Natural killer cell (primary cell): ENCODE measurements at regions not wholly inside any gene's neighbourhood (a gene's known extent, or its start where the extent isn't known, plus 50 kb on each side); places are given as distances from the start of the nearest gene placed in this dataset.

Source experiments
- ATAC-seq, 3 donors: fragments of 150-1000 bp in 2 of 3; fragments of 200-7000 bp in 1 of 3; cut with Tn5 transposase; 1 replicate in 1 of 3; 2 replicates in 2 of 3; pipeline ENCODE4 v1.10.0; 2021; ENCODE audit warnings: mild to moderate bottlenecking in 2 of 3, moderate library complexity in 2 of 3
- DNase-seq, 2 donors: peaks; one replicate each; pipeline versions ENCODE4 v3.0.0 to v3.0.0-alpha.2; 2013 to 2021; ENCODE audit warnings: mixed read lengths in 1 of 2
- H3K27ac ChIP-seq: one replicate; pipeline ENCODE4 v1.5.1; 2013; ENCODE audit warnings: mild to moderate bottlenecking, low read length
- H3K27me3 ChIP-seq: one replicate; pipeline ENCODE4 v1.6.1; 2013; ENCODE audit warnings: low read length; ENCODE audit not compliant: control insufficient read depth, insufficient read depth
- H3K36me3 ChIP-seq: one replicate; pipeline ENCODE4 v1.6.1; 2013; ENCODE audit warnings: low read length; ENCODE audit not compliant: control insufficient read depth, insufficient read depth
- H3K4me1 ChIP-seq: one replicate; pipeline ENCODE4 v1.6.1; 2013; ENCODE audit warnings: low read length; ENCODE audit not compliant: control insufficient read depth, insufficient read depth
- H3K4me3 ChIP-seq: one replicate; pipeline ENCODE4 v1.5.1; 2013; ENCODE audit warnings: low read length
- H3K9me3 ChIP-seq: one replicate; pipeline ENCODE4 v1.6.1; 2013; ENCODE audit warnings: low read length; ENCODE audit not compliant: control insufficient read depth, insufficient read depth
- H3K27ac Mint-ChIP-seq, 2 donors: one replicate each; pipeline ENCODE4 v1.8.0; 2022; ENCODE audit warnings: mild to moderate bottlenecking in 2 of 2, mixed read lengths in 2 of 2, moderate library complexity in 1 of 2
- H3K27me3 Mint-ChIP-seq, 2 donors: one replicate each; pipeline ENCODE4 v1.8.0; 2022; ENCODE audit warnings: low read depth in 2 of 2, mixed read lengths in 2 of 2
- H3K36me3 Mint-ChIP-seq: one replicate; pipeline ENCODE4 v1.8.0; 2022; ENCODE audit warnings: mixed read lengths
- H3K4me1 Mint-ChIP-seq, 2 donors: one replicate each; pipeline ENCODE4 v1.8.0; 2022; ENCODE audit warnings: mixed read lengths in 2 of 2
- H3K4me3 Mint-ChIP-seq: one replicate; pipeline ENCODE4 v1.8.0; 2022; ENCODE audit warnings: mild to moderate bottlenecking, moderate library complexity, mixed read lengths
- H3K9me3 Mint-ChIP-seq, 2 donors: one replicate each; pipeline ENCODE4 v1.8.0; 2022; ENCODE audit warnings: mixed read lengths in 2 of 2
- WGBS: methylation state at CpG from one replicate; pipeline ENCODE4 v1.1.7; 2013; ENCODE audit warnings: missing lambda C conversion rate; ENCODE audit not compliant: insufficient coverage; 5-methylcytosine and 5-hydroxymethylcytosine counted together
- intact Hi-C: fragments of 100-400 bp; cut with micrococcal nuclease; formaldehyde crosslinking; loops from one replicate; pipeline ENCODE4 v1.14.2; 2022
- TF ChIP-seq, protein P1 (sequence below): fragments of 200-600 bp; IDR thresholded peaks from one replicate; pipeline ENCODE4 v1.8.0; 2022; ENCODE audit warnings: antibody characterized with exemption

DNA sequence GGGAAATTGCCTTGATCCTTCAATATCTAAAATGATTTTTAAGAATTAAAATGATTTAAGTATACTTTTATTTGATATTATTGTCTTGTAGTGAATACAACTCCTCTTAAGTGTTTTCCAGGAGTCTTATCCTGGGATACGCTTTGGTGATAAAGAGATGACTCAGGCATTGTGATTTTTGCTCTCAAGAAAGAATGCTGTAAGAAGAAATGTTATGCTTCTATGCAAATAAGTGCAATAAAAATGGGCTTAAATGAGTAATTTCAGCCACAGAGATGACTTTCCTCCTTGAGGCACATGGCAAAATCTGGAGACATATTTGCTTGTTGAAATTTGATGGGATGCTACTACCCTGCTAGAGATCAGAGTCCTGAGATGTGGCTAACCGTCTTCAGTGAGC is 358.6 kb upstream of the BCHE start:
- H3K9me3 ChIP-seq = no peaks in the 10 kb centered on the region
- no peak overlapping the region for H3K27ac Mint-ChIP-seq
- no peaks in the 10 kb centered on the region for H3K4me1 Mint-ChIP-seq
- WGBS = 84% methylated on average over 2 of the region's 2 CpGs
- no peak overlapping the region for H3K4me3 Mint-ChIP-seq
- intact Hi-C loops = no loop called here
- H3K36me3 ChIP-seq = no peaks in the 10 kb centered on the region
- ATAC-seq (no peak), DNase-seq (no peak)
- H3K27ac ChIP-seq = no peak overlapping the region
- no peak overlapping the region for H3K4me3 ChIP-seq
- no peaks in the 10 kb centered on the region for H3K27me3 Mint-ChIP-seq
- no peaks in the 10 kb centered on the region for H3K36me3 Mint-ChIP-seq
- H3K9me3 Mint-ChIP-seq = peaks cover 8 to 12% of the 10 kb centered on the region in 2 donors
- H3K4me1 ChIP-seq = no peaks in the 10 kb centered on the region
- H3K27me3 ChIP-seq = no peaks in the 10 kb centered on the region
- TF ChIP-seq, protein P1, sequence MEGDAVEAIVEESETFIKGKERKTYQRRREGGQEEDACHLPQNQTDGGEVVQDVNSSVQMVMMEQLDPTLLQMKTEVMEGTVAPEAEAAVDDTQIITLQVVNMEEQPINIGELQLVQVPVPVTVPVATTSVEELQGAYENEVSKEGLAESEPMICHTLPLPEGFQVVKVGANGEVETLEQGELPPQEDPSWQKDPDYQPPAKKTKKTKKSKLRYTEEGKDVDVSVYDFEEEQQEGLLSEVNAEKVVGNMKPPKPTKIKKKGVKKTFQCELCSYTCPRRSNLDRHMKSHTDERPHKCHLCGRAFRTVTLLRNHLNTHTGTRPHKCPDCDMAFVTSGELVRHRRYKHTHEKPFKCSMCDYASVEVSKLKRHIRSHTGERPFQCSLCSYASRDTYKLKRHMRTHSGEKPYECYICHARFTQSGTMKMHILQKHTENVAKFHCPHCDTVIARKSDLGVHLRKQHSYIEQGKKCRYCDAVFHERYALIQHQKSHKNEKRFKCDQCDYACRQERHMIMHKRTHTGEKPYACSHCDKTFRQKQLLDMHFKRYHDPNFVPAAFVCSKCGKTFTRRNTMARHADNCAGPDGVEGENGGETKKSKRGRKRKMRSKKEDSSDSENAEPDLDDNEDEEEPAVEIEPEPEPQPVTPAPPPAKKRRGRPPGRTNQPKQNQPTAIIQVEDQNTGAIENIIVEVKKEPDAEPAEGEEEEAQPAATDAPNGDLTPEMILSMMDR = no peak

DNA sequence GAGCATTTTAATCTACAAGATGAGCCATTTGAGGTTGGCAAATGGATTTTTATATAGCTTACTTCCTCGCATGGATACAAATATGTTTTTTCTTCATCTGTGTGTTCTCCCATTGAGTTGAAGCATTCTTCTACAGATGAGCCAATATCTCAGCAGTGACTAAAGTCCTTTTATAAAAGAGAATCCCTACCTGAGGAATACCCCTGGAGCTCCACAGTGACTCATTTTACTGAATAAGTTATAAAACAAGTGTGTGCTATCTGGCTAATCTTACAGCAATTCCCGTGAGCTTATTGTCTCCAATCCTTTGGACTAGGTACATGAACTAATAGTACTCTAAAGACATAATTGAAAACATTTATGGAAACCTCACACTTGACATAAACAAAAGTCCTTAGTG is 354.2 kb upstream of the BCHE start:
- no peaks in the 10 kb centered on the region for H3K4me1 ChIP-seq
- DNase-seq = no peak
- no peak overlapping the region for H3K27ac ChIP-seq
- Mint-ChIP-seq H3K9me3 (peaks cover 6 to 10% of the 10 kb centered on the region in 2 donors), H3K36me3 (no peaks in the 10 kb centered on the region), H3K27ac (no peak overlapping the region), H3K4me1 (no peaks in the 10 kb centered on the region), H3K4me3 (no peak overlapping the region), H3K27me3 (no peaks in the 10 kb centered on the region)
- no peak overlapping the region for H3K4me3 ChIP-seq
- H3K36me3 ChIP-seq = no peaks in the 10 kb centered on the region
- intact Hi-C loops = no loop called here
- TF ChIP-seq, protein P1 = no peak
- H3K9me3 ChIP-seq = no peaks in the 10 kb centered on the region
- ATAC-seq = no peak
- WGBS = 95% methylated on average over 2 of the region's 2 CpGs
- H3K27me3 ChIP-seq = no peaks in the 10 kb centered on the region

DNA sequence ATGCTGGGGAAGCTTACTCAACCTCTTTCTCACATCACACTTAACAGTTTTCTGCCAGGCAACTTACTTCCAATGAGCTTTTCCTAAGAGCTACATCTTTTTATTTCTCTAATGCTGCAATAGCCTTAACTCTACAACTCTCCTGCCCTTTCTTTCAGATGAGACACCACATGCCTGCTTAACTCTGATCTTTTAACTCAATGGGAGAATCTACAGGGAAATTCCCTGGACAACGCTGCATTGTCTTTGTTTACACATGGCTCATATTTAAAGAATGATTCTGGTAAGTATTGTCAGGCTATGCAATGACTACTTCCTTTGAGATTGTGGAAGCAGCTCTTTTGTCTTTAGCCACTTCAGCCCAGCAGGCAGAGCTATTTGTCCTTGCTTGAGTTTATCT is 353.1 kb upstream of the BCHE start:
- H3K36me3 ChIP-seq = no peaks in the 10 kb centered on the region
- H3K4me3 ChIP-seq = no peak overlapping the region
- no peak for ATAC-seq
- Mint-ChIP-seq H3K27me3 (no peaks in the 10 kb centered on the region), H3K9me3 (peaks cover 13 to 14% of the 10 kb centered on the region in 2 donors), H3K4me1 (no peaks in the 10 kb centered on the region), H3K4me3 (no peak overlapping the region), H3K27ac (no peak overlapping the region), H3K36me3 (no peaks in the 10 kb centered on the region)
- no peaks in the 10 kb centered on the region for H3K27me3 ChIP-seq
- 93% methylated on average over 1 of the region's 1 CpG for WGBS
- intact Hi-C loops = no loop called here
- no peak for DNase-seq
- H3K9me3 ChIP-seq = no peaks in the 10 kb centered on the region
- TF ChIP-seq, protein P1 = no peak
- H3K27ac ChIP-seq = no peak overlapping the region
- no peaks in the 10 kb centered on the region for H3K4me1 ChIP-seq

DNA sequence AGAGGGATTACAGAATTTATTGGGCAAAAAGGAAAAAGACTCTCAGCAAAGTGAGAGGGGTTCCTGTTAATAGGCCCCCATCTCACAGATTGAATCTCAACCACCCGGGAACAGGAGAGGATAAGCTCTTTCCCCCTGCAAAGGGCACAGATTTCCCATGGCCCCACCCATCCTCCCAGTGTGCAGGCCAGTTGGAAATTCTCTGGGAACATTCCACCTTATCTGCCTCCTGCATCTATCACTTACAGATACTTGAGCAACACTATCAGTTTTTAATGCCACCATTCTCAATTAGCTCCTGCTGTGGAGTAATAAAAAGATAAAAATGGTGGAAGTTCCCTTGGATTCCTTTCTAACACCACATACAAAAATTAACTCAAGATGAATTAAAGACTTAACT is 350.0 kb upstream of the BCHE start:
- no peaks in the 10 kb centered on the region for H3K36me3 ChIP-seq
- intact Hi-C loops = no loop called here
- no peak overlapping the region for H3K27ac ChIP-seq
- H3K4me3 ChIP-seq = no peak overlapping the region
- H3K27me3 Mint-ChIP-seq = no peaks in the 10 kb centered on the region
- 95% methylated on average over 1 of the region's 1 CpG for WGBS
- H3K4me1 ChIP-seq = no peaks in the 10 kb centered on the region
- no peaks in the 10 kb centered on the region for H3K9me3 ChIP-seq
- no peaks in the 10 kb centered on the region for H3K27me3 ChIP-seq
- ATAC-seq = no peak
- H3K9me3 Mint-ChIP-seq = peaks cover 12 to 16% of the 10 kb centered on the region in 2 donors
- H3K36me3 Mint-ChIP-seq = no peaks in the 10 kb centered on the region
- DNase-seq = no peak
- H3K4me1 Mint-ChIP-seq = no peaks in the 10 kb centered on the region
- no peak overlapping the region for H3K27ac Mint-ChIP-seq
- TF ChIP-seq, protein P1 = no peak
- no peak overlapping the region for H3K4me3 Mint-ChIP-seq
